ENCODE measurements at regions not wholly inside any gene's neighbourhood (a gene's known extent, or its start where the extent isn't known, plus 50 kb on each side); places are given as distances from the start of the nearest gene placed in this dataset.

DNA sequence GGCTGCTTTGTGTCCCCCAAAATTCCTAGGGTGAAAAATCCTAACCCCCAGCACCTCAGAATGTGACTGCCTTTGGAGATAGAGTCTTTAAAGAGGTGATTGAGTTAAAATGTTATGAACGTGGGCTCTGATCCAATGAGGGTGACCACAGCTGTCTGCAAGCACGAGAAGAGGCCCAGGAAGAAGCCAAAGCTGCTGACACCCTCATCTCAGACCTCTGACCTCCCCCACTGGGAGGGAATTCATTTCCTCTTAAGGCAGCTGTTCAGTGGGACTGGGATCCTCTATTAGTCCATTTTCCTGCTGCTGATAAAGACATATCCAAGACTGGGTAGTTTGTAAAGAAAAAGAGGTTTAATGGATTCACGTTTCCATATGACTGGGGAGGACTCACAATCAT is 544.4 kb downstream of the DCDC2C start:
- Histone ChIP-seq H3K27me3 (ENCODE audit: control insufficient read depth, insufficient read depth, low read length) (no peaks in the 10 kb centered on the region), H3K9ac (ENCODE audit: low read length) (no peak overlapping the region), H3K36me3 (ENCODE audit: control insufficient read depth, insufficient read depth, low read length) (no peaks in the 10 kb centered on the region), H3K4me3 (ENCODE audit: low read length) (no peak overlapping the region), H3K27ac (ENCODE audit: low read depth, low read length) (no peak overlapping the region), H3K4me1 (ENCODE audit: control insufficient read depth, insufficient read depth, low read length) (no peaks in the 10 kb centered on the region)

DNA sequence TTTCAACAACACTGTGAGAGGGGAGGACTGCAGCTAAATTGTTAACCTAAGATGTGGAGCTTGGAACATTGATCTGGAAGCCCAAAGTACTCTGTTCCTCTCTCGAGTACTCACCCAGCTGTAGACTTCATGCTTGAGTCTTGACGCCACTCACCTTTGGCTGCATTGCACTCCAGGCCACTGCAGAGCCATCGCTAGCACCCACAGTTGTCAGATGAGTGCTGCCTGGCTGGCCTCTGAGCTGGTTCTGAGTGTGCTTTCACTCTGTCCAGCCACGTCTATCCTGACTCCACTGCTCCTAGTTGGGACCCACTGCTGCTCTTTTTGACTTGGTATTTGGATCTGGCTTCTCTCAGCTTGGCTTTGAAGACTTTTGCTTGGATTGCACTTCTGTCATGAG is 552.1 kb downstream of the DCDC2C start:
- Histone ChIP-seq H3K27me3 (ENCODE audit: control insufficient read depth, insufficient read depth, low read length) (no peaks in the 10 kb centered on the region), H3K9ac (ENCODE audit: low read length) (no peak overlapping the region), H3K4me1 (ENCODE audit: control insufficient read depth, insufficient read depth, low read length) (no peaks in the 10 kb centered on the region), H3K27ac (ENCODE audit: low read depth, low read length) (no peak overlapping the region), H3K4me3 (ENCODE audit: low read length) (no peak overlapping the region), H3K36me3 (ENCODE audit: control insufficient read depth, insufficient read depth, low read length) (no peaks in the 10 kb centered on the region)

DNA sequence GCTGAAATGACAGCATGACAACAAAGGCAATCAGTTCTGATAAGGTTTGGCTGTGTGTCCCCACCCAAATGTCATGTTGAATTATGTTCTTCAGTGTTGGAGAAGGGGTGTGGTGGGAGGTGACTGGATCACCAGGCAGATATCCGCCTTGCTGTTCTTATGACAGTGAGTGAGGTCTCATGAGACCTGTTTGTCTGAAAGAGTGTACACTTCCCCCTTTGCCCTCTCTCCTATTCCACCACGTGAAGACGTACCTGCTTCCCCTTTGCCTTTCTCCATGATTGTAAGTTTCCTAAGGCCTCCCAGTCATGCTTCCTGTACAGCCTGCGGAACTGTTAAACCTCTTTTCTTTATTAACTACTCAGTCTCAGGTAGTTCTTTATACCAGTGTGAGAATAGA is 553.0 kb downstream of the DCDC2C start:
- Histone ChIP-seq H3K4me1 (ENCODE audit: control insufficient read depth, insufficient read depth, low read length) (no peaks in the 10 kb centered on the region), H3K27me3 (ENCODE audit: control insufficient read depth, insufficient read depth, low read length) (no peaks in the 10 kb centered on the region), H3K27ac (ENCODE audit: low read depth, low read length) (no peak overlapping the region), H3K9ac (ENCODE audit: low read length) (no peak overlapping the region), H3K4me3 (ENCODE audit: low read length) (no peak overlapping the region), H3K36me3 (ENCODE audit: control insufficient read depth, insufficient read depth, low read length) (no peaks in the 10 kb centered on the region)

DNA sequence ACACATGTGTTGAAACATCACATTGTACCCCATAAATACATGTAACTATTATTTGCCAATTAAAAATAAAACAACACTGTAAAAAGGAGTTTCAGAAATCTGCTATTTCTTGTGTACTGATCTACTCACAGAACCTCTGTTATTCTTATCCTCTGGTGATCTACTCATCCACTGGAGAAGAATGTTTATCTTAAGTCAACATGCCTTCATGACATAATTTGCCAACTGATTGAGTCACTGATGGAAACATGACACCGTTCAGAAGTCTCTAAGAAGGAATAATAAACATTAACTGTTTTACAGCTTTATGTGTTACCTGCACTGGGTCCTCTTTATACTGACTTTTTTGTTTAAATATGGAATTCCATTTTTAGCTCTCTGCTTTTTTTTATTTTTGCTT is 555.2 kb downstream of the DCDC2C start:
- Histone ChIP-seq H3K4me3 (ENCODE audit: low read length) (no peak overlapping the region), H3K4me1 (ENCODE audit: control insufficient read depth, insufficient read depth, low read length) (no peaks in the 10 kb centered on the region), H3K27ac (ENCODE audit: low read depth, low read length) (no peak overlapping the region), H3K36me3 (ENCODE audit: control insufficient read depth, insufficient read depth, low read length) (no peaks in the 10 kb centered on the region), H3K9ac (ENCODE audit: low read length) (no peak overlapping the region), H3K27me3 (ENCODE audit: control insufficient read depth, insufficient read depth, low read length) (no peaks in the 10 kb centered on the region)

DNA sequence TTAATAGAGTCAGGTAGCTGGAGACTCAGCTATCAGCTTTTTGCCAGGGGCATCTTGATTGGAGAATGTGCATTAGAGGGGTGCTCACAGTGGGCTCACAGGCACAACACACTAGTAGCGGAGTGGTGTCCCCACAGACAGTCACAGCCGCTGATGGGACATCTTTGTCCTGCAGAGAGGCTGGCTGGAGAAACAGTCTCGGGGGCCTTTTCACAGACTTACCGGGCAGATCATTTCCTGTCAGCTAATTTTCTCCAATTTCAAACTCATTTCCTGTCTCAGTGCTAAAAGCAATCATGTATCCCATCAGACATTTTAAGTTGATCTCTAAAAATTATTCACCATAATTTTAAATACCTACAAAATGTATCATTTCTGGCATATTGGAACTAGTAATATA is 562.6 kb downstream of the DCDC2C start:
- no peaks in the 10 kb centered on the region for H3K27me3 ChIP-seq (ENCODE audit: control insufficient read depth, insufficient read depth, low read length)
- no peak overlapping the region for H3K9ac ChIP-seq (ENCODE audit: low read length)
- H3K36me3 ChIP-seq (ENCODE audit: control insufficient read depth, insufficient read depth, low read length) = no peaks in the 10 kb centered on the region
- H3K4me3 ChIP-seq (ENCODE audit: low read length) = no peak overlapping the region
- no peak overlapping the region for H3K27ac ChIP-seq (ENCODE audit: low read depth, low read length)
- H3K4me1 ChIP-seq (ENCODE audit: control insufficient read depth, insufficient read depth, low read length) = no peaks in the 10 kb centered on the region

DNA sequence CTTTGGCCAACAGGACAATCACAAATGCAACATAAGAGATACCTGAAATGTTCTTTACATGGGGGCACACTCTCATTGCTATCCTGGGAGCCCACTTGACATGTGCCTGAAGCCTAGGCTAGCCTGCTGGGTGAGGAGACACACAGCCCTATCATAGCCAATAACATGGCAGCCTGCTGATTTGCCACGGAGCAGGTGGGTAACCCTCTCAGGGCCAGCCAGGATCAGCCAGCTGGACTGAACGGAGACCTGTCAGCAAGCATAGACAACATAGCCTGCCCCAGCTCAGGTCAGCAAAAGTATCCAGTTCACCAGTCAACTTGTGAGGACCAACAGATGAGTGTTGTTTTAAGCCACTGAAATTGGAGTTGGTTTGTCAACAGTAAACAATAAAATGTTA is 566.5 kb downstream of the DCDC2C start:
- Histone ChIP-seq H3K27ac (ENCODE audit: low read depth, low read length) (no peak overlapping the region), H3K27me3 (ENCODE audit: control insufficient read depth, insufficient read depth, low read length) (no peaks in the 10 kb centered on the region), H3K4me1 (ENCODE audit: control insufficient read depth, insufficient read depth, low read length) (no peaks in the 10 kb centered on the region), H3K9ac (ENCODE audit: low read length) (no peak overlapping the region), H3K4me3 (ENCODE audit: low read length) (no peak overlapping the region), H3K36me3 (ENCODE audit: control insufficient read depth, insufficient read depth, low read length) (no peaks in the 10 kb centered on the region)

DNA sequence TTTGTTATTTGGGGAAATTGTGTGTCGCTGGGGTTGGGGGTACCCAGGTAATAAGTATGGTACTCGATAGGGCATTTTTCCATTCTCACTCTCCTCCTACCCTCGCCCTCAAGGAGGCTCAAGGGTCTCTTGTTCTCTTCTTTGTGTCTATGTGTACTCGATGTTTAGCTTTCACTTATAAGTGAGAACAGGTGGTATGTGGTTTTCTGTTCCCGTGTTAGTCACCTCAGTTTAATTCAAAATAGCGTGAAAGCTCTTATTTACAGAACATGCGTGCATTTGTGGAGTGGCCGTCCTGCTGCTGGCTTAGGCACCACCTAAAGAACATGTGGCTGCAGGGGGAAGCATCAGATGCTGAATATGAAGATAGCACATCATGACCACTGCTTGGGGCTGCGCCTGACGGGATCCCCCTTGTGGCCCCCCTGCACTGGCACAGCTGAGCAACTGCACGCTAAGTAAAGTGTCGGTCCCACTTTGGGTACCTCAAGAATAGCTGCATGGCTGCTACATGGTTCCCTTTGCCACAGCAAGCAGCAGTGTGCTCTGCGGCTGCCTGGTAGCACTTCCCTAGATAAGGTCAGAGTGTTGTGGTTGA is 569.0 kb downstream of the DCDC2C start:
- Histone ChIP-seq H3K36me3 (ENCODE audit: control insufficient read depth, insufficient read depth, low read length) (no peaks in the 10 kb centered on the region), H3K9ac (ENCODE audit: low read length) (no peak overlapping the region), H3K27ac (ENCODE audit: low read depth, low read length) (no peak overlapping the region), H3K27me3 (ENCODE audit: control insufficient read depth, insufficient read depth, low read length) (no peaks in the 10 kb centered on the region), H3K4me3 (ENCODE audit: low read length) (no peak overlapping the region), H3K4me1 (ENCODE audit: control insufficient read depth, insufficient read depth, low read length) (no peaks in the 10 kb centered on the region)

DNA sequence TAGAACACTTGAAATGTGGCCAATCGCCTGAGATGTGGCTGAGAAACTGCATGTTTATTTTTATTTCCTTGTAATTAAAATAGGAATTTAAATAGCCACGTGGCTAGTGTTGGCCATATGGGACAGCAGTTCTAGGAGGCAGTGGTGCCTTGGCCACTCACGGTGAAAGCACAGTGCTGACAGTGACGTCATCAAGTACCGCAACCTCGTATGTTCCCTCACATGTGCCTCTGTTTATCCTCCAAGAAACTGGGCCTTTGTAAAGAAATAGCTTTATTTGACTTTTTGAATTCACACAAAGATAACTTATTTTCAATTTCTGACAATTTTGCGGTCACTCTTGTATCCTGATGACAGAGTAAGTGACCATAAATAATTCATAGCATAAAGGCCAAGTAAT is 575.0 kb downstream of the DCDC2C start:
- H3K36me3 ChIP-seq (ENCODE audit: control insufficient read depth, insufficient read depth, low read length) = no peaks in the 10 kb centered on the region

DNA sequence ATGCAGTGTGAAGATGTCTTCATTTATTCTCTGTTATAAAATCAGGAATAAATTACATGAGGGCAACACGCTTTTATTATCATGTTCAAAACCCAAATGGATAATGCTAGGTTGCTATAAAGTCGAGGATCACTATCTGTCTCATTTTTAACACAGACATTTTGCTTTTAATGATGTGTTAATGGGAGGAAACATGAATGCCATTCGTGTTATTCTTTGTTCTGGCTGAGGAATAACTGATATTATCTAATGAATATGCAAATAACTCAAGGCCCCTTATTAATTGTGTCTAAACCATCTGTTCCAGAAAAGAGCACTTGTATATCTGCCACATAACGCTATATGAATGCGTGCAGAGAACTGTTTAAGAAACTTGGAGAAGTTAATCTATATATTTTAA is 576.1 kb downstream of the DCDC2C start:
- no peak overlapping the region for H3K4me3 ChIP-seq (ENCODE audit: low read length)
- H3K27ac ChIP-seq (ENCODE audit: low read depth, low read length) = no peak overlapping the region
- H3K9ac ChIP-seq (ENCODE audit: low read length) = no peak overlapping the region
- H3K36me3 ChIP-seq (ENCODE audit: control insufficient read depth, insufficient read depth, low read length) = no peaks in the 10 kb centered on the region
- H3K27me3 ChIP-seq (ENCODE audit: control insufficient read depth, insufficient read depth, low read length) = no peaks in the 10 kb centered on the region
- H3K4me1 ChIP-seq (ENCODE audit: control insufficient read depth, insufficient read depth, low read length) = no peaks in the 10 kb centered on the region

More for the DNA sequence above, 575.0 kb downstream of the DCDC2C start:
- H3K4me1 ChIP-seq (ENCODE audit: control insufficient read depth, insufficient read depth, low read length) = no peaks in the 10 kb centered on the region
- H3K4me3 ChIP-seq (ENCODE audit: low read length) = no peak overlapping the region
- H3K9ac ChIP-seq (ENCODE audit: low read length) = no peak overlapping the region
- no peak overlapping the region for H3K27ac ChIP-seq (ENCODE audit: low read depth, low read length)
- no peaks in the 10 kb centered on the region for H3K27me3 ChIP-seq (ENCODE audit: control insufficient read depth, insufficient read depth, low read length)

DNA sequence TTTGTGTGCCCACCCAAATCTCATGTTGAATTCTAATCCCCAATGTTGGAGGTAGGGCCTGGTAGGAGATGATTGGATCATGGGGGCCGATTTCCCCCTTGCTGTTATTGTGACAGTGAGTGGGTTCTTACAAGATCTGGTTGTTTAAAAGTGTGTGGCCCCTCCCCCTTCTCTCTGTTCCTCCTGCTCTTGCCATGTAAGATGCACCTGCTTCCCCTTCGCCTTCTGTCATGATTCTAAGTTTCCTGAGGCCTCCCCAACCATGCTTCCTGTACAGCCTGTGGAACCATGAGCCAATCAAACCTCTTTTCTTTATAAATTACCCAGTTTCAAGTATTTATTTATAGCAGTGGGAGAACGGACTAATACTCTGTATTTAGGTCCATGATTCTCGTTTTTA is 588.1 kb downstream of the DCDC2C start:
- Histone ChIP-seq H3K4me3 (ENCODE audit: low read length) (no peak overlapping the region), H3K9ac (ENCODE audit: low read length) (no peak overlapping the region), H3K27me3 (ENCODE audit: control insufficient read depth, insufficient read depth, low read length) (no peaks in the 10 kb centered on the region), H3K4me1 (ENCODE audit: control insufficient read depth, insufficient read depth, low read length) (no peaks in the 10 kb centered on the region), H3K27ac (ENCODE audit: low read depth, low read length) (no peak overlapping the region), H3K36me3 (ENCODE audit: control insufficient read depth, insufficient read depth, low read length) (no peaks in the 10 kb centered on the region)

DNA sequence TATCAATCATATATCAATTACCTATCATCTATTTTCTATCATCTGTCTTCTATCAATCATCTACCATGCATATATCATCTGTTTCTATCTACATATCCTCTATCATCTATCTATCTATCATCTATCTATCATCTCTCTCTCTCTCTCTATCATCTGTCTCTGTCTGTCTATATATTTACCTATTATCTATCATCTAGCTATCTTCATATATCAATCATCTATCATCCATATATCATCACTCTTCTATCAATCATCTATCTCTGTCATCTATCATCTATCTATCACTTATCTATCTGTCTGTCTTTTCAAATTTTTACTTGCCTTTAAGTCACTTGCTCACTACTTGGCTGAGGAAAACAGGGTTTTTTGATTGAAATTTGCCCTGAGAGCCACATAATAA is 592.3 kb downstream of the DCDC2C start:
- H3K27ac ChIP-seq (ENCODE audit: low read depth, low read length) = no peak overlapping the region
- no peaks in the 10 kb centered on the region for H3K36me3 ChIP-seq (ENCODE audit: control insufficient read depth, insufficient read depth, low read length)
- no peak overlapping the region for H3K4me3 ChIP-seq (ENCODE audit: low read length)
- no peak overlapping the region for H3K9ac ChIP-seq (ENCODE audit: low read length)
- no peaks in the 10 kb centered on the region for H3K4me1 ChIP-seq (ENCODE audit: control insufficient read depth, insufficient read depth, low read length)
- no peaks in the 10 kb centered on the region for H3K27me3 ChIP-seq (ENCODE audit: control insufficient read depth, insufficient read depth, low read length)

DNA sequence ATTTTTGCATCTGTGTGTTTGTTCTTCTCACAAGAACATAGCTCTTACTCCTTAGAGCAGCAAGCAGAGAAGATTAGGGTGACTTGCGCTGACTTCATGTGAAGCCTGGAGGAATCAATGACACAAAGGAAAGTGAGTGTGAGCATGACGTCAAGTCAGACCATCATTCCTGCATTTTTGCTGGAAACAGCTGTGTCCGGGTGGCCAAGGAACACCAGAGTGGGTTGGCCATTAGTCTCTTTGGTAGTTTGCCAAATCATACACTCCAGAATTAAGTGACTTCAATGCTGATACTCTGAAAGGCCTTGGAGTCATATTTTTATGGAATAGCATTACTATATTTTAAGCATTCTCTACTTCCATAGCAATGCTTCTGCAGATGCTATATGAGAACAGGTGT is 597.2 kb downstream of the DCDC2C start:
- no peaks in the 10 kb centered on the region for H3K27me3 ChIP-seq (ENCODE audit: control insufficient read depth, insufficient read depth, low read length)
- no peak overlapping the region for H3K4me3 ChIP-seq (ENCODE audit: low read length)
- H3K27ac ChIP-seq (ENCODE audit: low read depth, low read length) = no peak overlapping the region
- H3K4me1 ChIP-seq (ENCODE audit: control insufficient read depth, insufficient read depth, low read length) = no peaks in the 10 kb centered on the region
- H3K36me3 ChIP-seq (ENCODE audit: control insufficient read depth, insufficient read depth, low read length) = no peaks in the 10 kb centered on the region
- H3K9ac ChIP-seq (ENCODE audit: low read length) = no peak overlapping the region

DNA sequence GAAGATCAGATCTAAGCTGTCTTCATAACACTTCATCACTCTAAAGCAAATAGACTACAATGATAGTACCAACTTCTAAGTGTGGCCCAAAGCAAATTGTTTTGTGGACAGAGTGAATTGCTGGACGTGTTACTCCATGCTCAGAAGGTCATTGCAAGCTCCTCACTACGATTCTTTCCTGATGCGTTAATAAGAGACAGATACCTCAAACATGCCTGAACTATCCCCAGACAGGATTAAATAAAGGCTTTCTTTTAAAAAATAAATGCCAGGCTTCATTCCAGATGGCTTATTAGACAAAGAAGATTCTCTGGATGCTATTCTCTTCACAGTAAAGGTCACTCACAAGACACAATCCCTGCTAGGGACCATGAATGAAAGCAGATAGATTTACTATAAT is 621.2 kb downstream of the DCDC2C start:
- no peaks in the 10 kb centered on the region for H3K27me3 ChIP-seq (ENCODE audit: control insufficient read depth, insufficient read depth, low read length)
- H3K4me1 ChIP-seq (ENCODE audit: control insufficient read depth, insufficient read depth, low read length) = no peaks in the 10 kb centered on the region
- H3K36me3 ChIP-seq (ENCODE audit: control insufficient read depth, insufficient read depth, low read length) = no peaks in the 10 kb centered on the region
- no peak overlapping the region for H3K4me3 ChIP-seq (ENCODE audit: low read length)
- no peak overlapping the region for H3K27ac ChIP-seq (ENCODE audit: low read depth, low read length)
- H3K9ac ChIP-seq (ENCODE audit: low read length) = no peak overlapping the region

Measured in rectal smooth muscle tissue (tissue), 1 donor.